ENCODE measurements at regions not wholly inside any gene's neighbourhood (a gene's known extent, or its start where the extent isn't known, plus 50 kb on each side); places are given as distances from the start of the nearest gene placed in this dataset.
A peak's percentile ranks its signal among the peaks of the same experiment; 100 is the strongest.

DNA sequence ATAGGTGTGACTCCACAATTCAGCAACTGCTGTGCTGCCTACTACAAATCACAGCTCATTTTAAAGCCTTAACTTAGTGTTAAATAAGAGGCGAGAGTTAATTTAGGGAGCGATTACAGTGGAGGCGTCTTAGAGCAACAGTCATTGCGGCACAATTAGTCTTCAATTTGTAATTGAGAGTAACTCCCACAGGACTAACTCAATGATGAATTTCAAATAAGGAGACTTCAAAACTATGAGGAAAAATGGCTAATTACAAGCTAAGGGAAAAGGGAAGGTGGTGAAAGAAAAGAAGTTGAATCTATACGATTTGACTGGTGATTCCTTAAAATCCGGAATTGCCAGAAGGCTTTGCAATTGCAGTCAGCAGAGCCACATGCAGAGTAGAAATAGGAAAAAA is 63.7 kb upstream of the FOXB1 start (continued):
- TF ChIP-seq, protein P1, sequence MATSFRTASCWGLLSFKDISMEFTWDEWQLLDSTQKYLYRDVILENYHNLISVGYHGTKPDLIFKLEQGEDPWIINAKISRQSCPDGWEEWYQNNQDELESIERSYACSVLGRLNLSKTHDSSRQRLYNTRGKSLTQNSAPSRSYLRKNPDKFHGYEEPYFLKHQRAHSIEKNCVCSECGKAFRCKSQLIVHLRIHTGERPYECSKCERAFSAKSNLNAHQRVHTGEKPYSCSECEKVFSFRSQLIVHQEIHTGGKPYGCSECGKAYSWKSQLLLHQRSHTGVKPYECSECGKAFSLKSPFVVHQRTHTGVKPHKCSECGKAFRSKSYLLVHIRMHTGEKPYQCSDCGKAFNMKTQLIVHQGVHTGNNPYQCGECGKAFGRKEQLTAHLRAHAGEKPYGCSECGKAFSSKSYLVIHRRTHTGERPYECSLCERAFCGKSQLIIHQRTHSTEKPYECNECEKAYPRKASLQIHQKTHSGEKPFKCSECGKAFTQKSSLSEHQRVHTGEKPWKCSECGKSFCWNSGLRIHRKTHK (tag by site-specific recombination; IDR thresholded peaks at IDR 0.05), result no peak
- TF ChIP-seq ZNF221 (tag by site-specific recombination; IDR thresholded peaks at IDR 0.05; ENCODE audit: borderline replicate concordance) (no peak), ZNF302 (tag by site-specific recombination; IDR thresholded peaks at IDR 0.05; ENCODE audit: low read depth) (no peak), ZBTB8A (tag by site-specific recombination; IDR thresholded peaks at IDR 0.05) (no peak), SCRT2 (tag by site-specific recombination; IDR thresholded peaks at IDR 0.05) (no peak), BCL11A (tag by site-specific recombination; IDR thresholded peaks at IDR 0.05; ENCODE audit: low read depth) (no peak)

DNA sequence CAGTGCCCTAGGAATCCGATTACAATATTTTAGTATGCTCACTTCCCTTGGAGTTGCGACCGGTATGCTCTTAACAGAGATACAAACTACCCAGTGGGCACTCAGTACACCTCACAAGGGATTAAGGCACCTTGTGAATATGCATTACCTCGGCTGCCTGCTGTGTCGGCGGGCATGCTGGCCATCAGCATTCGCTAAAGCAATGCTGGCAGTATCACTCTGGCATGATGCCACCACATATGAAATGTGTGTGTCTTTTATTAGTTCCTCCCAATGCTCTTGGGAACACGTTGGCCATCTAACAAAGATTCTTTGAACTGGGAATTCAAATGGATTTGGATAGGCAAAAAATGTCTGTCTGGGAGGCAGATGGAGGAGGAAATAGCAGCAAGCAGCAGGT is 67.4 kb upstream of the FOXB1 start:
- CTCF ChIA-PET, result interaction anchor here (0.6 kb wide), 1 partner anchor 119 kb away, joined by 3 read pairs; no protein-coding TSS in a partner anchor
- no peak overlapping the region for H3K27ac ChIP-seq (ENCODE audit: extremely low read depth, low read depth, low read length)
- H3K4me3 ChIP-seq (ENCODE audit: low read depth, low read length), result no peak overlapping the region
- no peaks in the 10 kb centered on the region for H3K36me3 ChIP-seq (ENCODE audit: control insufficient read depth in 2 of 2, insufficient read depth in 1 of 2, low read length in 2 of 2)
- POLR2A ChIA-PET, result interaction anchor here (1.1 kb wide), 1 partner anchor 189 kb away, joined by 3 read pairs; no protein-coding TSS in a partner anchor
- no peaks in the 10 kb centered on the region for H3K9me3 ChIP-seq (ENCODE audit: control insufficient read depth, insufficient read depth, low read depth, low read length)
- H3K4me1 ChIP-seq (ENCODE audit: control insufficient read depth, insufficient read depth, low read length), result peaks cover 11% of the 10 kb centered on the region
- no peak for TF ChIP-seq ZBTB1 (tag by site-specific recombination; IDR thresholded peaks at IDR 0.05)
- no peak for TF ChIP-seq ZNF776 (tag by site-specific recombination; IDR thresholded peaks at IDR 0.05; ENCODE audit: borderline replicate concordance)
- TF ChIP-seq SCRT1 (tag by site-specific recombination; IDR thresholded peaks at IDR 0.05; ENCODE audit: borderline replicate concordance), result no peak
- TF ChIP-seq, protein P2, sequence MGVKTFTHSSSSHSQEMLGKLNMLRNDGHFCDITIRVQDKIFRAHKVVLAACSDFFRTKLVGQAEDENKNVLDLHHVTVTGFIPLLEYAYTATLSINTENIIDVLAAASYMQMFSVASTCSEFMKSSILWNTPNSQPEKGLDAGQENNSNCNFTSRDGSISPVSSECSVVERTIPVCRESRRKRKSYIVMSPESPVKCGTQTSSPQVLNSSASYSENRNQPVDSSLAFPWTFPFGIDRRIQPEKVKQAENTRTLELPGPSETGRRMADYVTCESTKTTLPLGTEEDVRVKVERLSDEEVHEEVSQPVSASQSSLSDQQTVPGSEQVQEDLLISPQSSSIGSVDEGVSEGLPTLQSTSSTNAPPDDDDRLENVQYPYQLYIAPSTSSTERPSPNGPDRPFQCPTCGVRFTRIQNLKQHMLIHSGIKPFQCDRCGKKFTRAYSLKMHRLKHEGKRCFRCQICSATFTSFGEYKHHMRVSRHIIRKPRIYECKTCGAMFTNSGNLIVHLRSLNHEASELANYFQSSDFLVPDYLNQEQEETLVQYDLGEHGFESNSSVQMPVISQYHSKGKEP (tag by site-specific recombination; IDR thresholded peaks at IDR 0.05), result no peak
- TF ChIP-seq FEZF1 (tag by site-specific recombination; IDR thresholded peaks at IDR 0.05), result peak; percentile 17; the same call in 1 of the 2 replicates
- TF ChIP-seq, protein P3, sequence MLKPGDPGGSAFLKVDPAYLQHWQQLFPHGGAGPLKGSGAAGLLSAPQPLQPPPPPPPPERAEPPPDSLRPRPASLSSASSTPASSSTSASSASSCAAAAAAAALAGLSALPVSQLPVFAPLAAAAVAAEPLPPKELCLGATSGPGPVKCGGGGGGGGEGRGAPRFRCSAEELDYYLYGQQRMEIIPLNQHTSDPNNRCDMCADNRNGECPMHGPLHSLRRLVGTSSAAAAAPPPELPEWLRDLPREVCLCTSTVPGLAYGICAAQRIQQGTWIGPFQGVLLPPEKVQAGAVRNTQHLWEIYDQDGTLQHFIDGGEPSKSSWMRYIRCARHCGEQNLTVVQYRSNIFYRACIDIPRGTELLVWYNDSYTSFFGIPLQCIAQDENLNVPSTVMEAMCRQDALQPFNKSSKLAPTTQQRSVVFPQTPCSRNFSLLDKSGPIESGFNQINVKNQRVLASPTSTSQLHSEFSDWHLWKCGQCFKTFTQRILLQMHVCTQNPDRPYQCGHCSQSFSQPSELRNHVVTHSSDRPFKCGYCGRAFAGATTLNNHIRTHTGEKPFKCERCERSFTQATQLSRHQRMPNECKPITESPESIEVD (tag by site-specific recombination; IDR thresholded peaks at IDR 0.05), result 0 out of 2 replicates have a peak, but pooled peaks have one; percentile 5

DNA sequence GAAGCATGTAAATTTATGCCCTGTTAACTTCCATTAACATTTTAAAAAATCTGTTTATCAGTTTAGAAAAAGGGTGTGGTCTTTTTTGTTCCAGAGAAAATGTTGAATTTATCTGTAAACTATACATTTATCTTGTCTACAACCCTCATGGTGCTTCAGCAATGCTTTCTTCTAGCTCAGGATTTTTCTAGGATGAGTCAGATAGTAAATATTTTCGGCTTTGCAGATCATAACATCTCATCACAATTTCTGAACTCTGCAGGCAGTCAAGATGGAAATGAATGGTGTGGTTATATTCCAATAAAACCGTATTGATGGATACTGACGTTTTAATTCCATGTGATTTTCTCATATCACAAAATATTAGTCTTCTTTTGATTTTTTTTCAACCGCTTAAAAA is 70.5 kb upstream of the FOXB1 start:
- H3K36me3 ChIP-seq (ENCODE audit: control insufficient read depth in 2 of 2, insufficient read depth in 1 of 2, low read length in 2 of 2), result no peaks in the 10 kb centered on the region
- no peak overlapping the region for H3K4me3 ChIP-seq (ENCODE audit: low read depth, low read length)
- ChIA-PET CTCF (interaction anchor here (0.6 to 3.7 kb wide), 3 partner anchors 16 to 408 kb away, joined by 3 to 20 read pairs (median 3); no protein-coding TSS in a partner anchor), POLR2A (interaction anchor here (0.6 kb wide), 1 partner anchor 76 kb away, joined by 3 read pairs; no protein-coding TSS in a partner anchor)
- H3K4me1 ChIP-seq (ENCODE audit: control insufficient read depth, insufficient read depth, low read length), result peaks cover 9% of the 10 kb centered on the region
- H3K9me3 ChIP-seq (ENCODE audit: control insufficient read depth, insufficient read depth, low read depth, low read length), result no peaks in the 10 kb centered on the region
- no peak overlapping the region for H3K27ac ChIP-seq (ENCODE audit: extremely low read depth, low read depth, low read length)
- TF ChIP-seq, protein P4, sequence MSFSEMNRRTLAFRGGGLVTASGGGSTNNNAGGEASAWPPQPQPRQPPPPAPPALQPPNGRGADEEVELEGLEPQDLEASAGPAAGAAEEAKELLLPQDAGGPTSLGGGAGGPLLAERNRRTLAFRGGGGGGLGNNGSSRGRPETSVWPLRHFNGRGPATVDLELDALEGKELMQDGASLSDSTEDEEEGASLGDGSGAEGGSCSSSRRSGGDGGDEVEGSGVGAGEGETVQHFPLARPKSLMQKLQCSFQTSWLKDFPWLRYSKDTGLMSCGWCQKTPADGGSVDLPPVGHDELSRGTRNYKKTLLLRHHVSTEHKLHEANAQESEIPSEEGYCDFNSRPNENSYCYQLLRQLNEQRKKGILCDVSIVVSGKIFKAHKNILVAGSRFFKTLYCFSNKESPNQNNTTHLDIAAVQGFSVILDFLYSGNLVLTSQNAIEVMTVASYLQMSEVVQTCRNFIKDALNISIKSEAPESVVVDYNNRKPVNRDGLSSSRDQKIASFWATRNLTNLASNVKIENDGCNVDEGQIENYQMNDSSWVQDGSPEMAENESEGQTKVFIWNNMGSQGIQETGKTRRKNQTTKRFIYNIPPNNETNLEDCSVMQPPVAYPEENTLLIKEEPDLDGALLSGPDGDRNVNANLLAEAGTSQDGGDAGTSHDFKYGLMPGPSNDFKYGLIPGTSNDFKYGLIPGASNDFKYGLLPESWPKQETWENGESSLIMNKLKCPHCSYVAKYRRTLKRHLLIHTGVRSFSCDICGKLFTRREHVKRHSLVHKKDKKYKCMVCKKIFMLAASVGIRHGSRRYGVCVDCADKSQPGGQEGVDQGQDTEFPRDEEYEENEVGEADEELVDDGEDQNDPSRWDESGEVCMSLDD (tag by site-specific recombination; IDR thresholded peaks at IDR 0.05), result no peak
- TF ChIP-seq, protein P3 (tag by site-specific recombination; IDR thresholded peaks at IDR 0.05), result peak; percentile 63
- TF ChIP-seq ZBTB17 (tag by site-specific recombination; IDR thresholded peaks at IDR 0.05) (0 out of 2 replicates have a peak, but pooled peaks have one; percentile 31), ZNF837 (tag by site-specific recombination; IDR thresholded peaks at IDR 0.05) (no peak), ZNF341 (tag by site-specific recombination; IDR thresholded peaks at IDR 0.05; ENCODE audit: low read depth) (no peak), ZNF555 (tag by site-specific recombination; conservative IDR thresholded peaks at IDR 0.05) (no peak), KLF16 (tag by site-specific recombination; IDR thresholded peaks at IDR 0.05) (no peak), GLIS1 (tag by site-specific recombination; IDR thresholded peaks at IDR 0.05) (no peak)
